ENCODE measurements at regions not wholly inside any gene's neighbourhood (a gene's known extent, or its start where the extent isn't known, plus 50 kb on each side); places are given as distances from the start of the nearest gene placed in this dataset.

DNA sequence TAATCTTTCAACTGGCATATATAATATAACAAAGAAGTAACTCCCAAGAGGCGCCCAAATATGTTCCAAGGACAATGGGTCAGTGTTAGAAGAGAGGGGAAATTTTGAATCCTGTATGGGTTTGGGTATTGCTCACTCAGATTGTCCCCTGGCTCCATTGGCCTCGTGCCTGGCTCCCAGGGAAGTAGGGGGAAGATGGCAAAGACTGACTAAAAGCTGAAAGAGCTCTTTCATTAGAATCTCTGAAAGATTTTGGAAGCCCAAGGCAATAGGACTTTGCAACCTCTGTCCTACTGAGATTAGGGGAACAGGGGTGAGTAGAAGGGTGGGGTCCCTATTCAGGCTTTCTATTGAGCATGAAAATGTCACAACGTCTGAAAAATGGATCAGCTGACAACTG, 1272.8 kb upstream of the ZEB2 start:
- Histone ChIP-seq H3K4me2 (no peak overlapping the region), H4K20me1 (replicated peaks; ENCODE audit: insufficient read depth) (no peaks in the 10 kb centered on the region), H3K9me2 (ENCODE audit: insufficient read depth) (no peaks in the 10 kb centered on the region), H3K4me3 (no peak overlapping the region), H3K27ac (ENCODE audit: low read depth) (no peak overlapping the region), H2AFZ (no peak overlapping the region), H3K4me1 (ENCODE audit: insufficient read depth) (no peaks in the 10 kb centered on the region), H3F3A (replicated peaks; ENCODE audit: low read depth) (no peaks in the 10 kb centered on the region), H3K79me2 (replicated peaks; ENCODE audit: insufficient read depth) (no peaks in the 10 kb centered on the region), H3K36me3 (ENCODE audit: insufficient read depth) (no peaks in the 10 kb centered on the region), H3K27me3 (ENCODE audit: insufficient read depth) (no peaks in the 10 kb centered on the region)
- TF ChIP-seq JUNB (IDR thresholded peaks at IDR 0.05; ENCODE audit: unreplicated experiment) (no peak), STAT1 (IDR thresholded peaks at IDR 0.05; ENCODE audit: unreplicated experiment) (no peak), CREB1 (CRISPR knock-in tag; IDR thresholded peaks at IDR 0.05; ENCODE audit: low read depth) (no peak), ZNF331 (CRISPR knock-in tag; IDR thresholded peaks at IDR 0.05; ENCODE audit: low read depth) (no peak), EZH2phosphoT487 (IDR thresholded peaks at IDR 0.05; ENCODE audit: unreplicated experiment) (no peak), EZH2 (IDR thresholded peaks at IDR 0.05; ENCODE audit: low read depth, unreplicated experiment) (no peak), POLR2AphosphoS5 (IDR thresholded peaks at IDR 0.05; ENCODE audit: low read depth) (no peak)
- TF ChIP-seq, protein P1, sequence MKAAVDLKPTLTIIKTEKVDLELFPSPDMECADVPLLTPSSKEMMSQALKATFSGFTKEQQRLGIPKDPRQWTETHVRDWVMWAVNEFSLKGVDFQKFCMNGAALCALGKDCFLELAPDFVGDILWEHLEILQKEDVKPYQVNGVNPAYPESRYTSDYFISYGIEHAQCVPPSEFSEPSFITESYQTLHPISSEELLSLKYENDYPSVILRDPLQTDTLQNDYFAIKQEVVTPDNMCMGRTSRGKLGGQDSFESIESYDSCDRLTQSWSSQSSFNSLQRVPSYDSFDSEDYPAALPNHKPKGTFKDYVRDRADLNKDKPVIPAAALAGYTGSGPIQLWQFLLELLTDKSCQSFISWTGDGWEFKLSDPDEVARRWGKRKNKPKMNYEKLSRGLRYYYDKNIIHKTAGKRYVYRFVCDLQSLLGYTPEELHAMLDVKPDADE (IDR thresholded peaks at IDR 0.05): no peak
- TF ChIP-seq, protein P2, sequence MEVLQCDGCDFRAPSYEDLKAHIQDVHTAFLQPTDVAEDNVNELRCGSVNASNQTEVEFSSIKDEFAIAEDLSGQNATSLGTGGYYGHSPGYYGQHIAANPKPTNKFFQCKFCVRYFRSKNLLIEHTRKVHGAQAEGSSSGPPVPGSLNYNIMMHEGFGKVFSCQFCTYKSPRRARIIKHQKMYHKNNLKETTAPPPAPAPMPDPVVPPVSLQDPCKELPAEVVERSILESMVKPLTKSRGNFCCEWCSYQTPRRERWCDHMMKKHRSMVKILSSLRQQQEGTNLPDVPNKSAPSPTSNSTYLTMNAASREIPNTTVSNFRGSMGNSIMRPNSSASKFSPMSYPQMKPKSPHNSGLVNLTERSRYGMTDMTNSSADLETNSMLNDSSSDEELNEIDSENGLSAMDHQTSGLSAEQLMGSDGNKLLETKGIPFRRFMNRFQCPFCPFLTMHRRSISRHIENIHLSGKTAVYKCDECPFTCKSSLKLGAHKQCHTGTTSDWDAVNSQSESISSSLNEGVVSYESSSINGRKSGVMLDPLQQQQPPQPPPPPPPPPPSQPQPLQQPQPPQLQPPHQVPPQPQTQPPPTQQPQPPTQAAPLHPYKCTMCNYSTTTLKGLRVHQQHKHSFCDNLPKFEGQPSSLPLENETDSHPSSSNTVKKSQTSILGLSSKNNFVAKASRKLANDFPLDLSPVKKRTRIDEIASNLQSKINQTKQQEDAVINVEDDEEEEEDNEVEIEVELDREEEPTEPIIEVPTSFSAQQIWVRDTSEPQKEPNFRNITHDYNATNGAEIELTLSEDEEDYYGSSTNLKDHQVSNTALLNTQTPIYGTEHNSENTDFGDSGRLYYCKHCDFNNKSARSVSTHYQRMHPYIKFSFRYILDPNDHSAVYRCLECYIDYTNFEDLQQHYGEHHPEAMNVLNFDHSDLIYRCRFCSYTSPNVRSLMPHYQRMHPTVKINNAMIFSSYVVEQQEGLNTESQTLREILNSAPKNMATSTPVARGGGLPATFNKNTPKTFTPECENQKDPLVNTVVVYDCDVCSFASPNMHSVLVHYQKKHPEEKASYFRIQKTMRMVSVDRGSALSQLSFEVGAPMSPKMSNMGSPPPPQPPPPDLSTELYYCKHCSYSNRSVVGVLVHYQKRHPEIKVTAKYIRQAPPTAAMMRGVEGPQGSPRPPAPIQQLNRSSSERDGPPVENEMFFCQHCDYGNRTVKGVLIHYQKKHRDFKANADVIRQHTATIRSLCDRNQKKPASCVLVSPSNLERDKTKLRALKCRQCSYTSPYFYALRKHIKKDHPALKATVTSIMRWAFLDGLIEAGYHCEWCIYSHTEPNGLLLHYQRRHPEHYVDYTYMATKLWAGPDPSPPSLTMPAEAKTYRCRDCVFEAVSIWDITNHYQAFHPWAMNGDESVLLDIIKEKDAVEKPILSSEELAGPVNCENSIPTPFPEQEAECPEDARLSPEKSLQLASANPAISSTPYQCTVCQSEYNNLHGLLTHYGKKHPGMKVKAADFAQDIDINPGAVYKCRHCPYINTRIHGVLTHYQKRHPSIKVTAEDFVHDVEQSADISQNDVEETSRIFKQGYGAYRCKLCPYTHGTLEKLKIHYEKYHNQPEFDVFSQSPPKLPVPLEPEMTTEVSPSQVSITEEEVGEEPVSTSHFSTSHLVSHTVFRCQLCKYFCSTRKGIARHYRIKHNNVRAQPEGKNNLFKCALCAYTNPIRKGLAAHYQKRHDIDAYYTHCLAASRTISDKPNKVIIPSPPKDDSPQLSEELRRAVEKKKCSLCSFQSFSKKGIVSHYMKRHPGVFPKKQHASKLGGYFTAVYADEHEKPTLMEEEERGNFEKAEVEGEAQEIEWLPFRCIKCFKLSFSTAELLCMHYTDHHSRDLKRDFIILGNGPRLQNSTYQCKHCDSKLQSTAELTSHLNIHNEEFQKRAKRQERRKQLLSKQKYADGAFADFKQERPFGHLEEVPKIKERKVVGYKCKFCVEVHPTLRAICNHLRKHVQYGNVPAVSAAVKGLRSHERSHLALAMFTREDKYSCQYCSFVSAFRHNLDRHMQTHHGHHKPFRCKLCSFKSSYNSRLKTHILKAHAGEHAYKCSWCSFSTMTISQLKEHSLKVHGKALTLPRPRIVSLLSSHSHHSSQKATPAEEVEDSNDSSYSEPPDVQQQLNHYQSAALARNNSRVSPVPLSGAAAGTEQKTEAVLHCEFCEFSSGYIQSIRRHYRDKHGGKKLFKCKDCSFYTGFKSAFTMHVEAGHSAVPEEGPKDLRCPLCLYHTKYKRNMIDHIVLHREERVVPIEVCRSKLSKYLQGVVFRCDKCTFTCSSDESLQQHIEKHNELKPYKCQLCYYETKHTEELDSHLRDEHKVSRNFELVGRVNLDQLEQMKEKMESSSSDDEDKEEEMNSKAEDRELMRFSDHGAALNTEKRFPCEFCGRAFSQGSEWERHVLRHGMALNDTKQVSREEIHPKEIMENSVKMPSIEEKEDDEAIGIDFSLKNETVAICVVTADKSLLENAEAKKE (CRISPR knock-in tag; IDR thresholded peaks at IDR 0.05): no peak
- TF ChIP-seq, protein P3, sequence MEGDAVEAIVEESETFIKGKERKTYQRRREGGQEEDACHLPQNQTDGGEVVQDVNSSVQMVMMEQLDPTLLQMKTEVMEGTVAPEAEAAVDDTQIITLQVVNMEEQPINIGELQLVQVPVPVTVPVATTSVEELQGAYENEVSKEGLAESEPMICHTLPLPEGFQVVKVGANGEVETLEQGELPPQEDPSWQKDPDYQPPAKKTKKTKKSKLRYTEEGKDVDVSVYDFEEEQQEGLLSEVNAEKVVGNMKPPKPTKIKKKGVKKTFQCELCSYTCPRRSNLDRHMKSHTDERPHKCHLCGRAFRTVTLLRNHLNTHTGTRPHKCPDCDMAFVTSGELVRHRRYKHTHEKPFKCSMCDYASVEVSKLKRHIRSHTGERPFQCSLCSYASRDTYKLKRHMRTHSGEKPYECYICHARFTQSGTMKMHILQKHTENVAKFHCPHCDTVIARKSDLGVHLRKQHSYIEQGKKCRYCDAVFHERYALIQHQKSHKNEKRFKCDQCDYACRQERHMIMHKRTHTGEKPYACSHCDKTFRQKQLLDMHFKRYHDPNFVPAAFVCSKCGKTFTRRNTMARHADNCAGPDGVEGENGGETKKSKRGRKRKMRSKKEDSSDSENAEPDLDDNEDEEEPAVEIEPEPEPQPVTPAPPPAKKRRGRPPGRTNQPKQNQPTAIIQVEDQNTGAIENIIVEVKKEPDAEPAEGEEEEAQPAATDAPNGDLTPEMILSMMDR (conservative IDR thresholded peaks at IDR 0.05; ENCODE audit: low read depth in 2 of 2): no peak
- Mint-ChIP-seq H3K27ac (no peak overlapping the region), H3K36me3 (ENCODE audit: low read depth) (no peaks in the 10 kb centered on the region), H3K4me1 (no peaks in the 10 kb centered on the region), H3K9me3 (no peaks in the 10 kb centered on the region), H3K27me3 (ENCODE audit: insufficient read depth, low read depth, poor library complexity) (no peaks in the 10 kb centered on the region), H3K4me3 (no peak overlapping the region)
- ATAC-seq (no peak), DNase-seq (ENCODE audit: low spot score) (no peak)

All from GM23338 (cell line).